ENCODE measurements at regions not wholly inside any gene's neighbourhood (a gene's known extent, or its start where the extent isn't known, plus 50 kb on each side); places are given as distances from the start of the nearest gene placed in this dataset.

DNA sequence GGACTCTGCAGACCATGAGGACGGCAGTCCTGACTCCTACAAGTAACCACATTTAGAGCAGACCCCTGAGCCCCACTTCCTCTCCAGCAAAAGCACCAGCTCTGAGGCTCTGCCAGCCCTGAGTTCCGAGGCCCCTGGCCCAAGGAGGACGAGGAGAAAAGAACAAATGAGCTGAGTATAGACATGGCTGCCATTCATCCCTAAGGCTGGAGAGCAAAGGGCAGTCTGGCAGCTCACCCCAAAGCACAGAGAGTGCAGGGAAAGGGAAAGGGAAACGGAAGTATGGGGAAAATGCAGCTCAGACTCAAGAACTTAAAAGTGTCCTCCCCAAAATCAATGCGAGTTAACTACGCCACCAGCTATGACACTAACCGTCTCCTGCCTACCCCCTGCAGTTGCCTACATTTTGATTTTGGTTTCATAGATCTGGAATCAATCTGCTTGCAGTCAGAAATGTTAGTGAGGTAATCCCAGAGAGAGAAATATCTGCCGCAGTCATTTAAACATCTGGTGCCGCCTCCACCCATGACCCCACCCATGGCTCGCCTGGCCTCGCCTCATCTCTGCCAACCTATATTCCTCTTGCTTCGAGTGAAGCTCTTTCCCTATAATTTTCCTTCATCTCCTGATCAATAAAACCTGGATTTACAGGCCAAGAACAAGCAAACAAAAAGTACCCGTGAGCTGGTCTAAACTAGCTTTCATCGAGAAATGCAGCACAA, 49.6 kb upstream of the AFDN start:
- TF ChIP-seq, protein P1, sequence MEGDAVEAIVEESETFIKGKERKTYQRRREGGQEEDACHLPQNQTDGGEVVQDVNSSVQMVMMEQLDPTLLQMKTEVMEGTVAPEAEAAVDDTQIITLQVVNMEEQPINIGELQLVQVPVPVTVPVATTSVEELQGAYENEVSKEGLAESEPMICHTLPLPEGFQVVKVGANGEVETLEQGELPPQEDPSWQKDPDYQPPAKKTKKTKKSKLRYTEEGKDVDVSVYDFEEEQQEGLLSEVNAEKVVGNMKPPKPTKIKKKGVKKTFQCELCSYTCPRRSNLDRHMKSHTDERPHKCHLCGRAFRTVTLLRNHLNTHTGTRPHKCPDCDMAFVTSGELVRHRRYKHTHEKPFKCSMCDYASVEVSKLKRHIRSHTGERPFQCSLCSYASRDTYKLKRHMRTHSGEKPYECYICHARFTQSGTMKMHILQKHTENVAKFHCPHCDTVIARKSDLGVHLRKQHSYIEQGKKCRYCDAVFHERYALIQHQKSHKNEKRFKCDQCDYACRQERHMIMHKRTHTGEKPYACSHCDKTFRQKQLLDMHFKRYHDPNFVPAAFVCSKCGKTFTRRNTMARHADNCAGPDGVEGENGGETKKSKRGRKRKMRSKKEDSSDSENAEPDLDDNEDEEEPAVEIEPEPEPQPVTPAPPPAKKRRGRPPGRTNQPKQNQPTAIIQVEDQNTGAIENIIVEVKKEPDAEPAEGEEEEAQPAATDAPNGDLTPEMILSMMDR (IDR thresholded peaks at IDR 0.05; ENCODE audit: insufficient read depth, low read length, poor library complexity, severe bottlenecking), result no peak
- no peak for TF ChIP-seq EZH2phosphoT487 (conservative IDR thresholded peaks at IDR 0.05; ENCODE audit: low read length)
